ENCODE measurements at regions not wholly inside any gene's neighbourhood (a gene's known extent, or its start where the extent isn't known, plus 50 kb on each side); places are given as distances from the start of the nearest gene placed in this dataset.

GRCh38 chr1:106910798-106911197 lies 145.7 kb upstream of the PRMT6 start:
- Histone ChIP-seq H2BK120ac (ENCODE audit: insufficient read depth, low read length, poor library complexity) (no peak overlapping the region), H4K91ac (ENCODE audit: low read depth, low read length) (no peak overlapping the region), H3K4me1 (ENCODE audit: control insufficient read depth in 1 of 2, insufficient read depth in 2 of 2, low read length in 2 of 2) (no peaks in the 10 kb centered on the region), H2AK5ac (ENCODE audit: low read length) (no peak overlapping the region), H2AFZ (ENCODE audit: insufficient read depth, low read length, poor library complexity) (no peak overlapping the region), H2BK12ac (ENCODE audit: low read length) (no peak overlapping the region), H3K9ac (ENCODE audit: low read length) (no peak overlapping the region), H3K14ac (ENCODE audit: low read length) (no peak overlapping the region), H3K27me3 (ENCODE audit: insufficient read depth, low read length) (no peaks in the 10 kb centered on the region), H3K4me3 (ENCODE audit: low read depth, low read length) (no peak overlapping the region), H3K4ac (ENCODE audit: low read depth, low read length) (no peak overlapping the region), H3K79me2 (ENCODE audit: control insufficient read depth, insufficient read depth, low read length, poor library complexity) (no peaks in the 10 kb centered on the region), H3K9me3 (ENCODE audit: insufficient read depth, low read depth, low read length) (no peaks in the 10 kb centered on the region), H3K27ac (ENCODE audit: low read depth, low read length) (no peak overlapping the region), H3K36me3 (ENCODE audit: control insufficient read depth in 1 of 2, insufficient read depth in 2 of 2, low read length in 2 of 2) (no peaks in the 10 kb centered on the region), H3K18ac (ENCODE audit: low read length) (no peak overlapping the region), H3K23ac (ENCODE audit: low read length) (no peak overlapping the region), H3K79me1 (ENCODE audit: low read length) (no peaks in the 10 kb centered on the region), H2BK5ac (ENCODE audit: low read depth, low read length, poor library complexity) (no peak overlapping the region), H4K8ac (ENCODE audit: low read depth, low read length) (no peak overlapping the region), H3K4me2 (ENCODE audit: low read length) (no peak overlapping the region), H4K12ac (ENCODE audit: low read depth, low read length) (no peak overlapping the region)
- DNase-seq: peak; percentile 3 to 46
- no CpG with 5 or more reads among the region's 3 CpGs for whole genome bisulfite sequencing (ENCODE audit: extremely low coverage, insufficient coverage, insufficient read length)

- H3K79me1 ChIP-seq (ENCODE audit: low read length): no peaks in the 10 kb centered on the region
- H3K27me3 ChIP-seq (ENCODE audit: insufficient read depth, low read length): no peaks in the 10 kb centered on the region
- H3K27ac ChIP-seq (ENCODE audit: low read depth, low read length): no peak overlapping the region
- no peak overlapping the region for H3K14ac ChIP-seq (ENCODE audit: low read length)
- H2AK5ac ChIP-seq (ENCODE audit: low read length): no peak overlapping the region
- H3K79me2 ChIP-seq (ENCODE audit: control insufficient read depth, insufficient read depth, low read length, poor library complexity): no peaks in the 10 kb centered on the region
- H3K9me3 ChIP-seq (ENCODE audit: insufficient read depth, low read depth, low read length): no peaks in the 10 kb centered on the region
- H2BK5ac ChIP-seq (ENCODE audit: low read depth, low read length, poor library complexity): no peak overlapping the region
- H4K8ac ChIP-seq (ENCODE audit: low read depth, low read length): no peak overlapping the region
- no peaks in the 10 kb centered on the region for H3K36me3 ChIP-seq (ENCODE audit: control insufficient read depth in 1 of 2, insufficient read depth in 2 of 2, low read length in 2 of 2)
- no peak for DNase-seq
- no peak overlapping the region for H2BK12ac ChIP-seq (ENCODE audit: low read length)
- no peak overlapping the region for H3K23ac ChIP-seq (ENCODE audit: low read length)
- no peak overlapping the region for H3K18ac ChIP-seq (ENCODE audit: low read length)
- no peak overlapping the region for H4K91ac ChIP-seq (ENCODE audit: low read depth, low read length)
- H3K4me3 ChIP-seq (ENCODE audit: low read depth, low read length): no peak overlapping the region
- H2AFZ ChIP-seq (ENCODE audit: insufficient read depth, low read length, poor library complexity): no peak overlapping the region
- H3K9ac ChIP-seq (ENCODE audit: low read length): no peak overlapping the region
- H4K12ac ChIP-seq (ENCODE audit: low read depth, low read length): no peak overlapping the region
- no peak overlapping the region for H2BK120ac ChIP-seq (ENCODE audit: insufficient read depth, low read length, poor library complexity)
- H3K4me2 ChIP-seq (ENCODE audit: low read length): no peak overlapping the region
- H3K4ac ChIP-seq (ENCODE audit: low read depth, low read length): no peak overlapping the region
- WGBS (ENCODE audit: extremely low coverage, insufficient coverage, insufficient read length): no CpG with 5 or more reads among the region's 3 CpGs
- H3K4me1 ChIP-seq (ENCODE audit: control insufficient read depth in 1 of 2, insufficient read depth in 2 of 2, low read length in 2 of 2): no peaks in the 10 kb centered on the region
Observed at GRCh38 chr1:106912131-106912530, 144.3 kb upstream of the PRMT6 start.

GRCh38 chr1:106921186-106921585 lies 135.3 kb upstream of the PRMT6 start:
- no peak overlapping the region for H4K91ac ChIP-seq (ENCODE audit: low read depth, low read length)
- no peak overlapping the region for H4K8ac ChIP-seq (ENCODE audit: low read depth, low read length)
- H3K9me3 ChIP-seq (ENCODE audit: insufficient read depth, low read depth, low read length): no peaks in the 10 kb centered on the region
- no peak overlapping the region for H3K27ac ChIP-seq (ENCODE audit: low read depth, low read length)
- no peak overlapping the region for H4K12ac ChIP-seq (ENCODE audit: low read depth, low read length)
- H2AK5ac ChIP-seq (ENCODE audit: low read length): no peak overlapping the region
- H3K23ac ChIP-seq (ENCODE audit: low read length): no peak overlapping the region
- no peak for DNase-seq
- H3K4ac ChIP-seq (ENCODE audit: low read depth, low read length): no peak overlapping the region
- H3K9ac ChIP-seq (ENCODE audit: low read length): no peak overlapping the region
- no peaks in the 10 kb centered on the region for H3K79me1 ChIP-seq (ENCODE audit: low read length)
- H3K27me3 ChIP-seq (ENCODE audit: insufficient read depth, low read length): no peaks in the 10 kb centered on the region
- no peak overlapping the region for H3K14ac ChIP-seq (ENCODE audit: low read length)
- peaks cover 0 to 2% of the 10 kb centered on the region in 2 experiments for H3K4me1 ChIP-seq (ENCODE audit: control insufficient read depth in 1 of 2, insufficient read depth in 2 of 2, low read length in 2 of 2)
- H3K36me3 ChIP-seq (ENCODE audit: control insufficient read depth in 1 of 2, insufficient read depth in 2 of 2, low read length in 2 of 2): no peaks in the 10 kb centered on the region
- H2BK12ac ChIP-seq (ENCODE audit: low read length): no peak overlapping the region
- no peak overlapping the region for H2BK120ac ChIP-seq (ENCODE audit: insufficient read depth, low read length, poor library complexity)
- no peak overlapping the region for H3K4me3 ChIP-seq (ENCODE audit: low read depth, low read length)
- no peak overlapping the region for H2BK5ac ChIP-seq (ENCODE audit: low read depth, low read length, poor library complexity)
- H2AFZ ChIP-seq (ENCODE audit: insufficient read depth, low read length, poor library complexity): no peak overlapping the region
- no peaks in the 10 kb centered on the region for H3K79me2 ChIP-seq (ENCODE audit: control insufficient read depth, insufficient read depth, low read length, poor library complexity)
- no peak overlapping the region for H3K18ac ChIP-seq (ENCODE audit: low read length)
- no peak overlapping the region for H3K4me2 ChIP-seq (ENCODE audit: low read length)

DNA sequence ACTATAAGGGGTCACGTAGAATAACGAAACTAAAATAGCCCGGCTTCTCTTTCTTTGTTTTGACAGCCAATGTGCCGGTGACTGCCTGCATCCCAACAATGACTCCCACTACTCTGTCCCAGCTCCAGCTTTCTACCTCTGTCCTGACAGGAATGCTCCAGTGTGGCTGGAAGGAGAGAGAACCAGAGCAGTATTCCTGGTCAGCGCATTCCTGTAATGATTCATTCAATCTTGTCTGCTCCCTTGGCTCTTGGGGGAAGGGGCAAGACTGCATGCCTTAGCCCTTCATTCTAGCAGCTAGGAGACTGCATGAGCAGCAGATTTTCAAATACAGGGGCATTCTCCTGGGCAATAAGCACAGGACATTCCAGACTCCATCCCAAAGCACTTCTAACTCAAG lies 132.1 kb upstream of the PRMT6 start:
- Histone ChIP-seq H2AFZ (ENCODE audit: insufficient read depth, low read length, poor library complexity) (no peak overlapping the region), H3K18ac (ENCODE audit: low read length) (no peak overlapping the region), H3K79me1 (ENCODE audit: low read length) (no peaks in the 10 kb centered on the region), H4K8ac (ENCODE audit: low read depth, low read length) (no peak overlapping the region), H3K9me3 (ENCODE audit: insufficient read depth, low read depth, low read length) (no peaks in the 10 kb centered on the region), H2BK12ac (ENCODE audit: low read length) (no peak overlapping the region), H3K4me3 (ENCODE audit: low read depth, low read length) (no peak overlapping the region), H3K23ac (ENCODE audit: low read length) (no peak overlapping the region), H2AK5ac (ENCODE audit: low read length) (no peak overlapping the region), H3K27ac (ENCODE audit: low read depth, low read length) (no peak overlapping the region), H3K36me3 (ENCODE audit: control insufficient read depth in 1 of 2, insufficient read depth in 2 of 2, low read length in 2 of 2) (no peaks in the 10 kb centered on the region), H3K4ac (ENCODE audit: low read depth, low read length) (no peak overlapping the region), H2BK5ac (ENCODE audit: low read depth, low read length, poor library complexity) (no peak overlapping the region), H2BK120ac (ENCODE audit: insufficient read depth, low read length, poor library complexity) (no peak overlapping the region), H4K12ac (ENCODE audit: low read depth, low read length) (no peak overlapping the region), H4K91ac (ENCODE audit: low read depth, low read length) (no peak overlapping the region), H3K9ac (ENCODE audit: low read length) (no peak overlapping the region), H3K14ac (ENCODE audit: low read length) (no peak overlapping the region), H3K4me2 (ENCODE audit: low read length) (no peak overlapping the region), H3K79me2 (ENCODE audit: control insufficient read depth, insufficient read depth, low read length, poor library complexity) (no peaks in the 10 kb centered on the region), H3K4me1 (ENCODE audit: control insufficient read depth in 1 of 2, insufficient read depth in 2 of 2, low read length in 2 of 2) (peaks cover 0 to 2% of the 10 kb centered on the region in 2 experiments), H3K27me3 (ENCODE audit: insufficient read depth, low read length) (no peaks in the 10 kb centered on the region)
- no peak for DNase-seq
- WGBS (ENCODE audit: extremely low coverage, insufficient coverage, insufficient read length): no CpG with 5 or more reads among the region's 5 CpGs

DNA sequence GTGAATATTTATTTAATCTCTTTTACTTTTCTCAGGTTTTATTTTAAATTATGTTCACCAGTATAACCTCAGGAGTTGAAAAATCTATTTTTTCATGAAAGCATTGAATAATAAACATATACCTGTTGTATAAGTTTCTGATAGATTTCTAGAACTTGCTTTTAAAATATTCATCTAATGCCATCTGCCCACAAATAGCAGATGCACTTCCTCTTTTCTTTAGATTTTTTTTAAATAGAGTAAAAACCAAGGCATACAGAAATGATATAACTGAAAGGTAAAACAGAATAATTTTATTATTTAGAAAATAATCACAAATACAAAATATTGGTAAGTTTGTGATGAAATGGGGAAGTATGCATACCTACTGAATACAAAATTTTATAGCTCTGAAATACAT lies 130.7 kb upstream of the PRMT6 start:
- no peak overlapping the region for H2BK120ac ChIP-seq (ENCODE audit: insufficient read depth, low read length, poor library complexity)
- no peak overlapping the region for H3K23ac ChIP-seq (ENCODE audit: low read length)
- no peak for DNase-seq
- H4K8ac ChIP-seq (ENCODE audit: low read depth, low read length): no peak overlapping the region
- no peak overlapping the region for H3K4me2 ChIP-seq (ENCODE audit: low read length)
- H3K4me1 ChIP-seq (ENCODE audit: control insufficient read depth in 1 of 2, insufficient read depth in 2 of 2, low read length in 2 of 2): peaks cover 0 to 2% of the 10 kb centered on the region in 2 experiments
- no peak overlapping the region for H4K12ac ChIP-seq (ENCODE audit: low read depth, low read length)
- H3K36me3 ChIP-seq (ENCODE audit: control insufficient read depth in 1 of 2, insufficient read depth in 2 of 2, low read length in 2 of 2): no peaks in the 10 kb centered on the region
- H4K91ac ChIP-seq (ENCODE audit: low read depth, low read length): no peak overlapping the region
- H3K79me2 ChIP-seq (ENCODE audit: control insufficient read depth, insufficient read depth, low read length, poor library complexity): no peaks in the 10 kb centered on the region
- no peak overlapping the region for H3K4ac ChIP-seq (ENCODE audit: low read depth, low read length)
- H3K4me3 ChIP-seq (ENCODE audit: low read depth, low read length): no peak overlapping the region
- no peaks in the 10 kb centered on the region for H3K79me1 ChIP-seq (ENCODE audit: low read length)
- no peak overlapping the region for H3K18ac ChIP-seq (ENCODE audit: low read length)
- no peaks in the 10 kb centered on the region for H3K27me3 ChIP-seq (ENCODE audit: insufficient read depth, low read length)
- H2AFZ ChIP-seq (ENCODE audit: insufficient read depth, low read length, poor library complexity): no peak overlapping the region
- no peak overlapping the region for H2AK5ac ChIP-seq (ENCODE audit: low read length)
- no peak overlapping the region for H2BK12ac ChIP-seq (ENCODE audit: low read length)
- no peak overlapping the region for H3K27ac ChIP-seq (ENCODE audit: low read depth, low read length)
- H3K14ac ChIP-seq (ENCODE audit: low read length): no peak overlapping the region
- H2BK5ac ChIP-seq (ENCODE audit: low read depth, low read length, poor library complexity): no peak overlapping the region
- H3K9me3 ChIP-seq (ENCODE audit: insufficient read depth, low read depth, low read length): no peaks in the 10 kb centered on the region
- no peak overlapping the region for H3K9ac ChIP-seq (ENCODE audit: low read length)

All from trophoblast cell (in vitro differentiated cells and primary cell).